ENCODE measurements at regions not wholly inside any gene's neighbourhood (a gene's known extent, or its start where the extent isn't known, plus 50 kb on each side); places are given as distances from the start of the nearest gene placed in this dataset.

GRCh38 chr6:104400844-104401243 lies 458.9 kb downstream of the HACE1 start:
- Histone ChIP-seq H3K27ac (replicated peaks) (no peak overlapping the region), H3K9me3 (replicated peaks) (no peaks in the 10 kb centered on the region), H3K4me3 (no peak overlapping the region), H3K4me1 (no peaks in the 10 kb centered on the region), H3K27me3 (ENCODE audit: low read depth) (no peaks in the 10 kb centered on the region), H3K36me3 (no peaks in the 10 kb centered on the region)
- no peak for DNase-seq
- TF ChIP-seq CTCF (IDR thresholded peaks at IDR 0.05; ENCODE audit: borderline replicate concordance), result no peak
- intact Hi-C loops (cut with micrococcal nuclease), result no loop called here

GRCh38 chr6:104396077-104396476 lies 463.6 kb downstream of the HACE1 start:
- no peaks in the 10 kb centered on the region for H3K9me3 ChIP-seq (replicated peaks)
- DNase-seq, result no peak
- H3K4me1 ChIP-seq, result no peaks in the 10 kb centered on the region
- no peaks in the 10 kb centered on the region for H3K36me3 ChIP-seq
- TF ChIP-seq CTCF (IDR thresholded peaks at IDR 0.05; ENCODE audit: borderline replicate concordance), result no peak
- no peaks in the 10 kb centered on the region for H3K27me3 ChIP-seq (ENCODE audit: low read depth)
- H3K27ac ChIP-seq (replicated peaks), result no peak overlapping the region
- H3K4me3 ChIP-seq, result no peak overlapping the region
- intact Hi-C loops (cut with micrococcal nuclease), result no loop called here

DNA sequence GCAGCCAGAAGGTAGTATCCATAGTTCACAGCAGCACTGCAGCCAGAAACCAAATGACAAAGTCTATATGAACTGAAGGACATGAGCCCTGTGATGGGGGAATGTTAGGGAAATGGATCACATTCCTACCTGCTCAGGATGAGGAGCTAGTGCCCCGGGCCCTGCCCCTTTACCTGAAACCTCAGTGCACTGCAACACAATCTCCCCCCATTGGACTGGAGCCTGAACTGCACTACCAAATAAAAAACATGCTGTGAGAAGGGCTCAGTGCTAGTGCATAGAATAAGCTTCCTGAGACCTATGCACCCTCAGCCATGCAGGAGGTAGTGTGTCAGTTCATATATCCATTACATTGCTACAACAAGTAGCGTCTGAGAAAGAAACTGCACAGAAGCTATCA lies 477.8 kb downstream of the HACE1 start:
- DNase-seq, result no peak
- intact Hi-C loops (cut with micrococcal nuclease), result no loop called here
- no peak for TF ChIP-seq CTCF (IDR thresholded peaks at IDR 0.05; ENCODE audit: borderline replicate concordance)
- no peak overlapping the region for H3K4me3 ChIP-seq
- no peaks in the 10 kb centered on the region for H3K27me3 ChIP-seq (ENCODE audit: low read depth)
- no peaks in the 10 kb centered on the region for H3K4me1 ChIP-seq
- H3K9me3 ChIP-seq (replicated peaks), result peaks cover 12% of the 10 kb centered on the region
- H3K27ac ChIP-seq (replicated peaks), result no peak overlapping the region
- no peaks in the 10 kb centered on the region for H3K36me3 ChIP-seq

- DNase-seq, result no peak
- intact Hi-C loops (cut with micrococcal nuclease), result no loop called here
- TF ChIP-seq CTCF (IDR thresholded peaks at IDR 0.05; ENCODE audit: borderline replicate concordance), result no peak
- H3K36me3 ChIP-seq, result no peaks in the 10 kb centered on the region
- no peaks in the 10 kb centered on the region for H3K4me1 ChIP-seq
- no peak overlapping the region for H3K4me3 ChIP-seq
- no peaks in the 10 kb centered on the region for H3K27me3 ChIP-seq (ENCODE audit: low read depth)
- H3K27ac ChIP-seq (replicated peaks), result no peak overlapping the region
- H3K9me3 ChIP-seq (replicated peaks), result no peaks in the 10 kb centered on the region
Measured at GRCh38 chr6:104365451-104366234, 494.1 kb downstream of the HACE1 start.

DNA sequence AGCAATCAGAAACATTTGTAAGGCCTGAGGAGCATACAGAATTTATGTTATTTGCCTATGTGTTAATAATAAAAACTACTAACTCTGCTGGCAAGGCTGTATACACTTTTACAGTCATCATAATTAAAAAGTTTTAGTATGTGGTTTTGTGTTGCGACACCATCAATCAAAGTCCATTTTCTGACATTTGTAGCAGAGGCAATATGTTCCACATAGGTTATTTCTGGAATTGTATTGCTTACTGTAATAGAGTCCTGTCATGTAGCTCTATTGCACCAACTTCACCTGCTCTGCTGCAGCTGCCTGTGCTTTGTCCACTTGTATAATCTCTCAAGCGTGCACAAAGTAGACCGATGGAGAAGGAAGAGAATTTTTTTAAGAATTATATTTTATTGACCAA lies 501.8 kb downstream of the HACE1 start:
- no peak for DNase-seq
- intact Hi-C loops (cut with micrococcal nuclease), result no loop called here
- no peaks in the 10 kb centered on the region for H3K9me3 ChIP-seq (replicated peaks)
- TF ChIP-seq CTCF (IDR thresholded peaks at IDR 0.05; ENCODE audit: borderline replicate concordance), result no peak
- H3K27ac ChIP-seq (replicated peaks), result no peak overlapping the region
- no peaks in the 10 kb centered on the region for H3K36me3 ChIP-seq
- H3K4me1 ChIP-seq, result no peaks in the 10 kb centered on the region
- no peaks in the 10 kb centered on the region for H3K27me3 ChIP-seq (ENCODE audit: low read depth)
- H3K4me3 ChIP-seq, result no peak overlapping the region

All from left ventricle myocardium inferior (tissue), 1 donor.